HG02885 (cell line): ENCODE measurements at regions not wholly inside any gene's neighbourhood (a gene's known extent, or its start where the extent isn't known, plus 50 kb on each side); places are given as distances from the start of the nearest gene placed in this dataset.
A peak's percentile ranks its signal among the peaks of the same experiment; 100 is the strongest.

Experiments used
- ATAC-seq: cut with Tn5 transposase; IDR thresholded peaks from one replicate; pipeline ENCODE4 v1.9.1; 2021; ENCODE audit warnings: mild to moderate bottlenecking; ENCODE audit not compliant: unreplicated experiment, poor library complexity

DNA sequence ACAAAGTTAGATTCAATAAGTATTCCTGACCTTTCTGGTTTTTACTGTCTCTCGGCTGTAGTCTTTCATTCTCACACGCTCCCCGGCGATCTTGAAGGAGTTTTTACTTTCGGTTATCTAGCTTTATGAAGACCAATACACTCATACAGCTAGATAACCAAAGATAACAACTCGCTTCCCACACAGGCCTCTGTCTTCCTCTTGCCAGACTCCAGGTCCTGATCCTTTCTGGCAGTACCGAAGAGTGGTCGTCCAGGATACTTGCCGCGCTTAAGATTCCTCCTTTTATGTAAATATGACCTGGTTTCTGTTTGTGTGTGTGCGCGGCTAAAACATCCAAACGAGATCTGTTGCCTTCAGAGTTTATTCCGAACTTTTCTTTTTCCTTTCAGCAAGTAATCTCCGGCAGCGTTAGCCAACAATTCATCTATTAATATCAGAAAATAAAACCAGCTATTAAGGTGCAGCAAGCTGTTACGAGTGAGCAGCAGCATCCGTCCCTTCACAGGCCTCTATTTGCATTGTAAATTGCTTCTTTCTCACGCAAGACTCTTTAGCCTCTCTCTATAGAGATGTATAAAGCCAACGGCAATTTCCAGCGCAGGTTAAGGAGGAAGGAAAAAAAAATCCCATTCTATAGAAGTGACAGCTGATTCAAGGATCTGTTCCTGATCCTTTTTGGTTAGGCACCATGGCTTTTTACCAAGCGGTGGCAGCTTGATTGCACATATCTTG, 216.1 kb downstream of the MEF2C start:
- ATAC-seq = peak; percentile 76

DNA sequence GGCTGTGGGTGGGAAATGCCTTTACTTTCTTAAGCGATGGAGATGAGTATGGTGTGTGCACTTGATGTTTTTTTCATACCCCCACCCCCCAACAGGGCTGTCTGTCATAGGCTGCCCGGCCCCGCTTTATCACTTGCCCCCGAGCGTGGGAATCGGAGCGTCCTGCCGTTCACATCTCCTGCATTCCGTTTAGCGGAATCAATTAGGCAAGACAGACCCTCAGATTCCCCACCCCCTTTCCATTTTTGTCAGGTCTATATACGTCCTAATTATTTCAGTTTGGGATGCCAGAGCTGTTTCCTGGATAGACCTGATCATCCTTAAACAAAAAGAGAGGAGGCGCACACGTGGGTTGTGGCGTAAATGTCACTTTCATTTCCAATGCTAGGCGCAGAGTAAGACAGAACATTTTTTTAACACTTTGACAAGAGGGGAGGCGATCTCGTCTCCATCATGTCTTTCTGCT, 217.2 kb downstream of the MEF2C start:
- ATAC-seq = no peak

DNA sequence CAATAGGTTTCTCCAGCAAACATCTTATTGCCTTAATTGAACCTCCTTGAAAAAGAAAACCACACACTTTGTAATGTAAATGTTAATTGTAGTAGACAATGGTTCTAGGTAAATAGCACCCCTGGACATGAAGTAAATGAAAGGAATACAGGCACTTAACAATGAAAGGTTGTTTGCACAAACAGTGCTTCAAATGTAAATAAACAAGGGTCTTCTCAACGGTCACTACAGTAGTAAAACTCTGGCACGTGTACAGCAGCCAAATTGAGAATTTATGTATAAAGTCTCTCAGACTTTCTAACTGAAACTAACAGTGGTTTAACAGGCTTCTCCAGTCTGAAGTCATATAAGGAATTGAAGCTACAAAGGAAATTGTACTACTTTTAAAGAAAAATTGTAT, 218.3 kb downstream of the MEF2C start:
- no peak for ATAC-seq

DNA sequence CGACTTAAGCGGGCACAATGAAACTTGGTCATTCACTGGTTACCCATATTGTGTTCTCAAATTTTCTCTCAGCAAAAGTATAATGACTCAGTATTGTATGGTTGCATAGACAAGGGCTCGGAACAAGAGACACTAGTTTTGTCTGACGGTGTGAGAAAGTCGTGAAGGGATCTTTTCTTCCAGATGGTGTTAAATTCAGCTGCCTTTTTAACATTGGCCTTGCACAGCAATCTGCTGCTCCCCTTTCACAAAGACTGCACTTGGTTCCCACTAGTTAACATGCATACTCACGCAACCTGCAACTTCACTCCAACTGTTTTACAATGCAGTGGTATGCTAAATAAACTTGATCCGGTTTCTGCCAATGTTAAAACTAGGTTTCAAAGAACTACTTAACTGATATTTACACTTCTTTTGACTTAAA, 219.2 kb downstream of the MEF2C start:
- ATAC-seq = no peak

DNA sequence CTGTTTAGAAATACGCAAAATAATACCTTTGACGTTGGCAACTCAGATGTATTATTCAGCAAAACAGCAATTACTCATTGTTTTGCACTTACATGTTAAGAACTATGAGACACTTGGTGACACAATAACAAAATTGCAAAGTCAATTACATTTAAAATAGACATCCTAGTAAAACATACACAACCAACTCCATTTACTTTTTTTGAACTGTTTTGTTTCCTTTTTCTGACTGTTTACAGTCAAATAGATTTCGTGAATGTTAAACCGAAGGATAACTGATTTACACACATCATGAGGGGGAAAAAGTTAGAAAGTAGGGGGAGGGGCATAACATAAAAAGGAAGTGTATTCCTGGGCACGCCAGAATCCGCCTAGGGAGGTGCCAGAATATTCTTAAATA, 220.1 kb downstream of the MEF2C start:
- ATAC-seq = no peak

DNA sequence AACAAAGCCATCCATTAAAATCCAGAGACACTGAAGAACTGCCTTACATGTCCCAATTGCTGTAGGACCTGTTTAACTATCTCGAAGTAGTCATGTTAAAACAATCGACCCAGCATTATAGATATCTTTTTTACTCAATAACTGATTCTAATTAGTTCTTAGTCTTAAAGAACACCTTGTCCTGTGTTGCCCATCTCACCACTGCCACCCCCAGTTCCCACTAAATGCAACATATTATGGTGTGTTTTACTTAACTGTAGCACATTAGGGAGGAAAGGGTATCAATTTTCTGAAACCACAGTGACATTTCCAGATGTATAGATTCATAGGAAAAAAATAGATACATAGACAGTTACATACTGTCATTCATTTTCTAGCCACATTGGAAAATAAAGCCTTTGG, 221.2 kb downstream of the MEF2C start:
- no peak for ATAC-seq

DNA sequence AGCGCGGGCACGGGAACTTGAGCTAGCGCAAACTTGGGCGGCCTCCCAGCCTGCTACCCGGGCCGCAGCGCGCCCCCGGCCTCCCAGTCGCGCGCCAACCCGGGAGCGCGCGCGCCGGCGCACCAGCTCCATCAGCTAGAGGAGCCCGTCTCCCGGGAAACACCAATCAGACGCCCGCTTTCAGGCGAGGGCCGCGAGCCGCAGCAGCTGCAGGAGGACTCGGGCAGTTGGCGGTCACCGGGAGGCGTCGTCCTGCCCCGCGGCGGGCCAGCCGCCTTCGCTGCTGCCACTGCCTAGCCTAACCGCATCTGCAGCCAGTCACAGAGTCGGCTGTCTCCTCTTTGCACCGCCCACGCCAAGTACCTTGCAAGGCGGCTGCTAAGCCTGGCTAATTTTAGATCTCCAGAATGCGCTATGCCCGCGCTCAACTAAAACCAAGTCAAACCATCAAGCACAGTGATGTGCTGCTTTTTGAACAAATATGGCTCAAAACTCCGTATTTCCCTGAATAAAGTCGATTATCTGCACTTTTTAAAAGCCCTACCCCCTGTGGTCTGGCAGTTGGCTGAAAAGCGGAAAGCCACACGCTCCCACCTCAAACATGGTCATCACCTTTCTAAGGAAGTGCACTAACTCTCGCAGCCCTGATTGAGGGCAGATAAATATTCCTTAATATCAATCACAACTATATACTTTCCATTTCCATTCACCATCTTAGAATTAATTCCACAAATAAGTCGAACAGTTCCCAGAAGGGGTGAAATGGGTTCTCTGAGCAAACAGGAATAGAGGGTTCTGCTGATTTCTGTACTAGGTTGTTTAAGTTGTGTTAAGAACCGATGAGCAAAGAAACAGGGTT, 221.8 kb downstream of the MEF2C start:
- peak; percentile 74 for ATAC-seq

DNA sequence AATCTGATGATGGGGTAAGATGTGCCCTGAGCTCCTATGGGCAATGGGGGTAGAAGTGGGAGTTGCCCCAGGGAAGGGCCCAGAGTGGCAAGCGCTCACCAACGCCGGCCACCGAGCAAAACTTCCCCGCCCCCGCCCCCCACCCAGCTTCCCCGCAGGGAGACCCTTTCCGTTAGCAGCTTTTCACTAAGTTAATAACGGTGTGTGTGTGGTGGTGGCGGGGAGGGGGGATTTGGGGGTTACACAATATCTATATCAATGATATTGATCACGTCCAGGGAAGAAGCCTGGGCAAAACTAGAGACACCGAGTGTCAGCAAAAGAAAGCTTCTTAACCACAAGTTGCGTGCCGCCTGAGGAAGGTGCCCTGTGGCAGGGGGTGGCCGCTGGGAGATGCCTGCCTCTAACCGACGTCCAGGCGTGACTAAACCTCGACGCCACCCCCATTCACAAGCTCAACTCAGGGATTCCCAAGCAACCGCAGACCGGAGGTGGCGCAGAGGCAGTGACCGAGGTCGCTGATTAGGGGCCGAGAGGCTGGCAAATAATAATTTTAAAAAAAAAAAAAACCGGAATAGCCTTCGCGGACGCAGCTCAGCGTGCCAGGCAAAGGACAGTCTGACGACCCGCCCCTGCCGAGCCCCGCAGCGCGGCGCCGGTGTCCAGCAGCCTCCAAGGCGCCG, 222.6 kb downstream of the MEF2C start:
- peak; percentile 18 for ATAC-seq

DNA sequence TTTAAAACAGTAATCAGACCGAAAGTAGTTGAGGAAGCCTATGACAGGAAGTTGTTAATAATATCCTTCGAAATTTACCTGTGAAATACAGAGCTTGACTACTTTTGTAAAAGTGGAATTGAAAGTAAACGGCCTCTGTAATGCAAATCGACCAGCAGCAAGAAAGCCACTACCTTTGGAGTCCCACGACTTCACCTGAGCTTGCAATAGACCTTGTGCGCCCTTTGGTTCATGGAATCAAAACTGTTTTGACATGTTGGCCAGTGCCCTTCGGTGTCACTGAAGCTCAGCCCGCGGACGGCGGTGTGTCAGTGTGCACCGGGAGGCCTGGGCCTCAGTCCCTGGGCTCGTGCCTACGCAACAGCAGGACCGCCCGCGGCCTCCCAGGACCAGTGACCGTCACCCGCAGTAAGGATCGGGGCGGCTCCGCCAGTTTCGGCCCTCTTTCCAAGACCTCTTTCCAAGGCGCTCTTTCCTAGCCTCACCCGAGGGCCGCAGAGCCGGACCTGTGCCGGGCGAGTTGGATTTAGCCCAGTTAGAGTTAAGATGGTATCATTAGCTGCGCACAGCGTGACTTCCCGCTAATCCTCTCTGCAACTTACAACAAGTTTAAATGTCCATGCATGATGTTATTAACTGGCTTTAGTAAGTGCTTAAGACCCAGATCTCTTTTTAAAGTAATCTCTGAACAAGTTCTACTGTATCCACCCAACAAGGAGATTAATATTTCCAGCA, 223.3 kb downstream of the MEF2C start:
- ATAC-seq = peak; percentile 68

DNA sequence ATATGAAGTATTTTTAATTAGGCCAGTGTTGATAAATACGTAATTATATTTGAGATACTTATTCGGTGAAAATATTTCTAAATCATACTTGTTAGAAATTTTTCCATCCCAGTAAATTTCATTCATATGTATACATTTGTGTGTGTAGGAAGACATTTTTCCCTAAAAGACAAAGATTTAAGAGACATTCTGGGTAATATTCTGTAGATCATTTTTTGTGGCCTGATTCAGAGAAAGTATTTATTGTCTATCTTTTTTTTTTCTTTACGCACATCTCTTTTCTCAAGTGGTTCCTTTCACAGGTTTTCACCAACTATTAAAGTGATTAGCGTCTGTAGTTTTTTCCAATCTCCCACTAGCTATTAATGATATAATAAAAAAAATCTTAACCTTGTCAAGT, 224.1 kb downstream of the MEF2C start:
- no peak for ATAC-seq

DNA sequence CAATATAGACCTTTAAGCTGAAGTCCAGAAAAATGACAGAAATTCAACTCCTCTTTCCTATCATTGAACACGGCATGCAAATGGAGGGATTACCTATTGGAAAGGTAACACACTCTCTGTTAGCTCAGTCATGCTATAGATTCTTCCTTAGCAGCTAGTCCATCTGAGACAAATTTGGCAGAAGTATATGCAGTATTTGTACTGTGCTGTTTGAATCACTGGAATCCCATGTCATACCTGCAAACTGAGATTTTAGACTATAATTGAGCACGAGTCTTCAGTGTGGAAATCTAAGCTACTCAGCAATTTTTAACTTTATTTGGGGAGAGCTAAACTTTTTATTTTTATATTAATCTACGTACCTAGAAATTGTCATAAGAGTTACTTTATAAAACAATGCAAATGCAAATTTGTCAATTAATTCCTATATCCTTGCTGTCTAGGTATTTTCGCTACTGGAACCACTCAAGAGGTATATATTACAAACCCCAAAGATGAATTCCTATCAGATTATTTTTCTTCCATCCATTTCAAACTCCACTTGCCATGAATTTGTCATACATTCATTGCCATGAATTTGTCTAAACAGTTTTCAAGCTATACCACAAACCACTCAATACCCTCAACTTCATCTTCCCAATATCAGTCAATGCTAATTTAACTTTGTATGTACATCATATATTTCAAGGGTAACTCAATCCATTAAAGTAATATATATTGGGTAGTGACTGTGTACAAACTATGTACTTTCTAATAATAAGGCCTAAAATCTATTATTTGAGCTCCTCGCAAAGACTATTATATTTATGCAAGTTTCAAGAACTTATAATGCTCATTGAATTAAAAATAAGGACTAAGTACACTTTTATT, 224.8 kb downstream of the MEF2C start:
- ATAC-seq = no peak

DNA sequence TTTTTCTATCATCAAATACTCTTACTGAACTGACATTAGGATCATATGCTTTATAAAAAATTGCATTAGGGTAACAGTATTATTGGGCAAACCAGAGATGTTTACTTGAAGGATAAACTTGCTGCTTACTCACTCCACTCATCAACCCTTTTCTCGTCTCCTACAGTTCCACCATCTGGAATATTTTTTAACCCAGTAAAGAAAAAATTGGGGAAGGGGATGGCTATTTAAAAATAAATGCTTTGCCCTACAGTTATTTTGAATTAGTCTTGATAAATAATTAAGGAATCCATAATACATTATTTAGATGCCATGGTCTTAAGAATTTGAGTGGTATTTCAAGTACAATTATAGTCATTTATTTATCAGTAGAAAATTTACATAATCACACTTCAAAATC, 225.8 kb downstream of the MEF2C start:
- ATAC-seq = no peak

DNA sequence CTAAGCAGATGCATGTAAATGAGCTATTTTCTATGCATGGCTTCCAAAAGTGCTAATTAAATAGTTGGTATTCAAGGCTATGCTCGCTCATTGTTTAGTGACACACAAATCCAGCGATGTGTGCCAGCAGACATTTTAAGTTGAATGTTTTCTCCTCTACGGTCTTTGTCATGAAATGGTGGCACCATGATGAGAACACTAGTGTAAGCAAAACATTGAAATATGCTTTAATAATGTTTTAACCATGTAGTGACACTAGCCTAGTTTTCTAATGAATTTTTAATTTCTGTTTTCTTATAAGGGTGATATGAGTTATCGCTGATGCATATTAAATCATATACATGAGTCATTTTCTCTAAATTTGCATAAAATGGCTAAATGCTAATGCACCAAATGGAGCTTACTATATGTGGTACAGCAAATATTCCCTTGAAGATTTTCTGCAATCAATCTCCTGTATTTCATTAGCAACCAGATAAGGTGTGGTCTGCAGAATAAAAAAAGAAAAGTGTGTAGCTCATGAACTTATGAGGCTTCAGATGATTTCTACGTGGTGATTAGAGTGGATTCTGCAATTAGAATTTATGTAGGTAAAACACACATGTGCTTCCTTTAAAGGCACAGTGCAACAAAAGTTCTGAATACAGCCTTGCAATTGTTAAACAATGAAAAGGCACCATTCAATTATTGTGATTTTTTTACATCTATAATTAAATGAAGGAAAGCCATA, 226.6 kb downstream of the MEF2C start:
- ATAC-seq = no peak

DNA sequence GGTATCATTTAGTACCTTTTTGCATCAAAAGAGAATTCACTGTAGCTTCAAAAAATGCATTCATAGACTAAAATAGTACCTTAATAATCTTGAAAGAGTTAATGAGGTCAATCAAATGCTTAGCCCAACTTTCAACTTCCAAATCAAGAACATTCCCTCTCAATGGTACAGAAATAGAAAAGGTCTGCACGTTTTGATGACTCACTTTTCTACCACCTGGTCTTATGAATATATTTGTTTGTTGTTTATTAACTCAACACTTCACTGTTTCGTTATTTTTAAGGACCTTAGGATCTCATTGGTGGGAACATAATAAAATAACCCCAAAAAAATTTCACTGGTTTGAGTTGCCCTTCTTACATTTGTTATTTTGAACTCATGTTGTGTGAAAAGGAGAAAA, 229.5 kb downstream of the MEF2C start:
- ATAC-seq = no peak

DNA sequence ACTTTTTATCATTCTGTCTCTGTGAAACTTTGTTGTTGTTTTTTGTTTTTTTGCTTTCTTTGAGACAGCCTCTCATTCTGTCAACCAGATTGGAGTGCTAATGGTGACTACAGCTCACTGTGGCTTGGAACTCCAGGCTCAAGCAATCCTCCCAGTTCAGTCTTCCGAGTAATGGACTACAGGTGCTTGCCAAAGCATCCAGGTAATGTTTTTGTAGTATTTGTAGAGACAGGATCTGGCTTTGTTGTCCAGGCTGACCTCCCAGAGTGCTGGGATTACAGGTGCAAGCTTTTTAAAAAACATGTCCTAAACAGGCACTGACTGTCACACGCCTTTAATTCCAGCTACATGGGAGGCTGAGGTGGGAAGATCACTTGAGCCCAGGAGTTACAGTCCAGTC, 235.1 kb downstream of the MEF2C start:
- no peak for ATAC-seq

DNA sequence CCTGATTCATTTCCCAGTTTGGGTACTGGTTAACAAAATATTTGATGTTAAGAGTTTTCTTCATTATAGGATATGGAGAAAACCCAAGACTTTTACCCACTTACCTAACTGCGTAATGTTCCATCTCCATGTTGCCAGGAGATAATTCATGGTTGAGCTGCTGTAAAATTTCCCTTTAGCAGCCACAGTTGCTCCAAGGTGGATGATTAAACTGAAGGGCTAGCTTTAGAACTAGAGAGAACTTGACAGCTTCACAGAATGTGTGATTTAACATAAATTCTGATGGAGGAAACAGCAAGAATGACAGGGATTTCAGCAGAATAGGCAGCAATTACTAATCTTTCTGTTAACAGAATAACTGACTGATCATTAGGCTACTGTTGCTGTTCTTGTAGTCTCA, 236.1 kb downstream of the MEF2C start:
- ATAC-seq = no peak

DNA sequence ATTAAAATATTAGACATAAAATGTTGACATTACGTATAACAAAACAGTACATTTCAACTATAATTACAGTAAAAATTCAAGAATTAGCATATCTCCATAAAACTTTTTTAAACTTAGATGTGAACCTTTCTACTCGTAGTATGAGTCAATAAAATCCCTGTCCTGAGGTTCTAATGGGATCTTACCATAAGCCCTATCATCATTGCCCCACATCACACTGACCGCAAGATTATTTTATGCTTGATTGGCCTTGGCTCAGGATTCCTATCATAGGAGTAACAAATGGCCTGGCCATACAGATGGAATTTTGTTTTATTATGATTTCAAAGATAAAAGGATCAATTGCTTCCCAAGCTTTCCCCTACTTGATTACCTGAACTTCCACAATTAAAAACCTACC, 238.3 kb downstream of the MEF2C start:
- no peak for ATAC-seq

DNA sequence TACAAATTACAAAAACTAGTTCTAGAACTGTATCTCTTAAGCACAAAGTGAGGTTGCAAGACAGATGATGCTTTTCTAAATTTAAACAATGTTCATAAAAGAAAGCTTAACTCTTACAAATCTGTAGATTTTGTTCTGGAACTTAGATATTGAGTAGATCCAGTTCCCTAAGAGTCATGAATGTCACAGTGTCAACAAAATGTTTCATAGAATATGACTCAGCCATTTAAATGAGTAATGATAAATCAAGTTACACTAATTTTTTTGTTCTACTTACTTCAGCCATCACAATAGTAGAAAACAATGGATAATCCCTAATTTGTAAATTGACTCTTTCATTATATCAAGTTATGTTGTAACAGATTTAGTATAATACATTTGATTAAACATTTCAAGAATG, 239.7 kb downstream of the MEF2C start:
- ATAC-seq = no peak

DNA sequence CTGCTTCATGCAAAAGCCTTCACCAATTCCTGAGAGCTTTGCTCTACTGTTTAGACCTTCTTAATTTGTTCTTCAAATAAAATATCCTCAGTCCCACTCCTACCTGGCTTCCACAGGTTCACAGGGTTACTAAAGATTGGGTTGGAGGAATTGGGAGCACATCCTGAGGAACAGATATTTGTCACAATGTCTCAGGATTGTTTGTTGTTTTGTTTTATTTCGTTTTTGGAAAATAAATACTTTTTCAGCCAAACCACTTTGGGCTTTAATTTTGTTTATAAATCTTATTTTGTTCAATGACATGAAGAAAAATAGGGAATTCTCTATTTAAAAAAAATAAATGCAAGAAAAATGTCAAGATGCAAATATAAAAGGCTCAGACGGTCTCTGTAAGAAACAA, 249.0 kb downstream of the MEF2C start:
- ATAC-seq = no peak
